ENCODE measurements at regions not wholly inside any gene's neighbourhood (a gene's known extent, or its start where the extent isn't known, plus 50 kb on each side); places are given as distances from the start of the nearest gene placed in this dataset.
A peak's percentile ranks its signal among the peaks of the same experiment; 100 is the strongest.

DNA sequence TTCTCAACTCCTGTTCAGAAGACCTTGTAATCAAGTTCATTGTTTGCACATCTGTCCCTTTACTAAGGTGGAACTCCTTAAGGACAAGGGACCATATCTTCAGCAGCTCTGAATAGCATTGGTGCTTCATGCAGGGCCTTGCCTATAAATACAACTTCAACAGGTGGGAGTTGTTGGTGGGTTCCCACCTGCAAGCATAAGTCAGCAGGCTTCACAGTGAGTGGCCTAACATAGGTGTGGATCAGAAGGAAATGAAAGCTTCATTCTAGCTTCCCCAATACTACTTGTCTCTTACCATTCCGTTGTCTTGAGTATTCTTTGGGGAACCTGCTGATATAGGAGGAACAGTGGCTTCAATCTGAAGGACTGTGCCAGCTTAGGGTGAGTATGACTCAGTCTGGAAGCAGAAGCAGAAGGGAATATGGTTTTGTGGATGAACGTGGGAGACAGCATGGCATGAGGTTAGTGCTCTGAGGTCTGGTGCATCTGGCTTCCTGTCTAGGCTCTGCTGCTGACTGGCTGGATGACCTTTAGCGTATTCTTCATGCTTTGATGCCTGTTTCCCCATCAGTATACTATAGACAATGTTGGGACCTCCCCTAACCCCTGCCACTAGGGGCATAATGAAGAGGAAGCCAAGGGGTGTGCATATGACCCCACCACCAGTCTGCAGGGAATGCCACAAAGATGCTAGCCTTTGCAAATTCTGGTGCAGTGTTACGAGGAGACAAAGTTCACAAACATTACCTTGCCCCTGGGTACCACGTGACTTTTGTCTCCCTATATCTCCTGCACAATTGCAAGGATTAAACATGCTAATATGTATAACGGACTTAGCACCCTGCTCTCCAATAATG, 192.3 kb downstream of the PALM2AKAP2 start:
- peaks cover 99 to 100% of the 10 kb centered on the region in 2 donors for H3K4me1 ChIP-seq (ENCODE audit: control insufficient read depth in 2 of 2, insufficient read depth in 2 of 2, low read length in 2 of 2)
- H3K27ac Mint-ChIP-seq = peak overlapping the region; percentile 98

More for the DNA sequence above, 192.3 kb downstream of the PALM2AKAP2 start:
- Mint-ChIP-seq H3K4me1 (peaks cover 95% of the 10 kb centered on the region), H3K27me3 (no peaks in the 10 kb centered on the region), H3K9me3 (ENCODE audit: insufficient read depth) (no peaks in the 10 kb centered on the region), H3K4me3 (peak overlapping the region; percentile 76)
- TF ChIP-seq, protein P1, sequence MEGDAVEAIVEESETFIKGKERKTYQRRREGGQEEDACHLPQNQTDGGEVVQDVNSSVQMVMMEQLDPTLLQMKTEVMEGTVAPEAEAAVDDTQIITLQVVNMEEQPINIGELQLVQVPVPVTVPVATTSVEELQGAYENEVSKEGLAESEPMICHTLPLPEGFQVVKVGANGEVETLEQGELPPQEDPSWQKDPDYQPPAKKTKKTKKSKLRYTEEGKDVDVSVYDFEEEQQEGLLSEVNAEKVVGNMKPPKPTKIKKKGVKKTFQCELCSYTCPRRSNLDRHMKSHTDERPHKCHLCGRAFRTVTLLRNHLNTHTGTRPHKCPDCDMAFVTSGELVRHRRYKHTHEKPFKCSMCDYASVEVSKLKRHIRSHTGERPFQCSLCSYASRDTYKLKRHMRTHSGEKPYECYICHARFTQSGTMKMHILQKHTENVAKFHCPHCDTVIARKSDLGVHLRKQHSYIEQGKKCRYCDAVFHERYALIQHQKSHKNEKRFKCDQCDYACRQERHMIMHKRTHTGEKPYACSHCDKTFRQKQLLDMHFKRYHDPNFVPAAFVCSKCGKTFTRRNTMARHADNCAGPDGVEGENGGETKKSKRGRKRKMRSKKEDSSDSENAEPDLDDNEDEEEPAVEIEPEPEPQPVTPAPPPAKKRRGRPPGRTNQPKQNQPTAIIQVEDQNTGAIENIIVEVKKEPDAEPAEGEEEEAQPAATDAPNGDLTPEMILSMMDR (IDR thresholded peaks at IDR 0.05) = peak; percentile 68
- TF ChIP-seq EZH2 (IDR thresholded peaks at IDR 0.05; ENCODE audit: borderline replicate concordance, insufficient read depth, low read depth, low read length, poor library complexity, severe bottlenecking) = no peak
- peak overlapping the region; percentile 20 for H2AFZ ChIP-seq (ENCODE audit: insufficient read depth, low read depth, low read length, poor library complexity, severe bottlenecking)
- H3K9me3 ChIP-seq (ENCODE audit: control extremely low read depth in 1 of 3, control insufficient read depth in 2 of 3, insufficient read depth in 1 of 3, low read length in 2 of 3) = no peaks in the 10 kb centered on the region
- ChIA-PET POLR2A (interaction anchor here (0.8 to 3.1 kb wide), 9 partner anchors 18 to 87 kb away, joined by 3 to 23 read pairs (median 4); no protein-coding TSS in a partner anchor), CTCF (interaction anchor here (0.5 to 10.8 kb wide), 15 partner anchors 12 to 136 kb away, joined by 3 to 138 read pairs (median 5); no protein-coding TSS in a partner anchor)
- H3K36me3 ChIP-seq (replicated peaks in 1 of 2; ENCODE audit: control extremely low read depth in 1 of 2, control insufficient read depth in 1 of 2, extremely low read depth in 1 of 2, insufficient read depth in 2 of 2, low read length in 1 of 2) = no peaks in the 10 kb centered on the region
- H3K4me3 ChIP-seq (ENCODE audit: control extremely low read depth in 1 of 5, extremely low read depth in 1 of 5, insufficient read depth in 1 of 5, low read depth in 2 of 5, low read length in 4 of 5) = peak overlapping the region in 1 of 5 experiments; percentile 13
- ATAC-seq (ENCODE audit: low read depth) (peak; percentile 73), DNase-seq (peak; percentile 85)
- no peaks in the 10 kb centered on the region for H3K27me3 ChIP-seq (replicated peaks in 1 of 4; ENCODE audit: control extremely low read depth in 1 of 4, control insufficient read depth in 3 of 4, insufficient read depth in 4 of 4, low read length in 3 of 4)
- intact Hi-C loops (cut with micrococcal nuclease) = loop anchor here (1.0 to 5.0 kb wide), 6 partner anchors 17 to 285 kb away; partner anchors contain the start of gene TXN
- 5% methylated on average over 4 of the region's 6 CpGs for WGBS (ENCODE audit: insufficient coverage)
- peak overlapping the region; percentile 67 for H3K4me2 ChIP-seq (replicated peaks; ENCODE audit: low read depth, low read length, poor library complexity, severe bottlenecking)
- no peaks in the 10 kb centered on the region for H3K79me2 ChIP-seq (ENCODE audit: control insufficient read depth, insufficient read depth, low read length)
- H3K9ac ChIP-seq (ENCODE audit: low read length) = peak overlapping the region; percentile 12
- H4K20me1 ChIP-seq (ENCODE audit: control insufficient read depth, insufficient read depth, low read length, poor library complexity, severe bottlenecking) = no peaks in the 10 kb centered on the region
- peak overlapping the region; percentile 90 to 93 for H3K27ac ChIP-seq (ENCODE audit: low read length in 2 of 2)

All from B cell (primary cell).